WERI-Rb-1 (cell line): ENCODE measurements at regions not wholly inside any gene's neighbourhood (a gene's known extent, or its start where the extent isn't known, plus 50 kb on each side); places are given as distances from the start of the nearest gene placed in this dataset.

Source experiments
- DNase-seq: peaks from one replicate; pipeline ENCODE4 v3.0.0-alpha.2; 2020
- H3K27ac ChIP-seq: fragments of 250-450 bp; sonication (Bioruptor Pico); 2 replicates; pipeline ENCODE4 v1.5.1; 2020; ENCODE audit warnings: mild to moderate bottlenecking, moderate library complexity
- H3K27me3 ChIP-seq: fragments of 250-450 bp; sonication (Bioruptor Pico); 2 replicates; pipeline ENCODE4 v1.5.1; 2021; ENCODE audit warnings: mild to moderate bottlenecking, low read depth, moderate library complexity; ENCODE audit not compliant: insufficient read depth, severe bottlenecking
- H3K36me3 ChIP-seq: fragments of 250-450 bp; sonication (Bioruptor Pico); 2 replicates; pipeline ENCODE4 v1.5.1; 2020; ENCODE audit warnings: mild to moderate bottlenecking, moderate library complexity
- H3K4me3 ChIP-seq: 2 replicates; pipeline ENCODE4 v1.5.1; 2011; ENCODE audit warnings: low read depth, mild to moderate bottlenecking, control low read depth, low read length
- H3K9me3 ChIP-seq: fragments of 250-450 bp; sonication (Bioruptor Pico); 2 replicates; pipeline ENCODE4 v1.5.1; 2021; ENCODE audit warnings: mild to moderate bottlenecking, moderate library complexity; ENCODE audit not compliant: severe bottlenecking
- CTCF ChIP-seq: IDR thresholded peaks from 2 replicates; pipeline ENCODE4 v1.5.1; 2011; ENCODE audit warnings: low read depth, mild to moderate bottlenecking, control low read depth, inconsistent platforms, low read length

GRCh38 chr20:6855104-6855503, 87.6 kb downstream of the BMP2 start:
- Histone ChIP-seq H3K36me3 (no peaks in the 10 kb centered on the region), H3K9me3 (no peaks in the 10 kb centered on the region), H3K4me3 (no peak overlapping the region), H3K27me3 (peaks cover 2% of the 10 kb centered on the region), H3K27ac (no peak overlapping the region)
- DNase-seq: peak; percentile 9
- TF ChIP-seq CTCF: no peak

GRCh38 chr20:6855796-6856195, 88.3 kb downstream of the BMP2 start:
- Histone ChIP-seq H3K9me3 (no peaks in the 10 kb centered on the region), H3K4me3 (no peak overlapping the region), H3K27me3 (peaks cover 2% of the 10 kb centered on the region), H3K36me3 (no peaks in the 10 kb centered on the region), H3K27ac (no peak overlapping the region)
- TF ChIP-seq CTCF: no peak
- no peak for DNase-seq

- no peak overlapping the region for H3K4me3 ChIP-seq
- no peak for DNase-seq
- peaks cover 2% of the 10 kb centered on the region for H3K27me3 ChIP-seq
- no peak overlapping the region for H3K27ac ChIP-seq
- H3K36me3 ChIP-seq: no peaks in the 10 kb centered on the region
- no peaks in the 10 kb centered on the region for H3K9me3 ChIP-seq
- TF ChIP-seq CTCF: no peak
Observed at GRCh38 chr20:6857927-6858326, 90.4 kb downstream of the BMP2 start.

- TF ChIP-seq CTCF: no peak
- Histone ChIP-seq H3K27me3 (peaks cover 5% of the 10 kb centered on the region), H3K27ac (no peak overlapping the region), H3K36me3 (no peaks in the 10 kb centered on the region), H3K9me3 (no peaks in the 10 kb centered on the region), H3K4me3 (no peak overlapping the region)
- DNase-seq: no peak
Observed at GRCh38 chr20:6863355-6863754, 95.9 kb downstream of the BMP2 start.

GRCh38 chr20:6863798-6864201, 96.3 kb downstream of the BMP2 start:
- no peaks in the 10 kb centered on the region for H3K9me3 ChIP-seq
- no peak overlapping the region for H3K27ac ChIP-seq
- no peak for DNase-seq
- no peaks in the 10 kb centered on the region for H3K36me3 ChIP-seq
- TF ChIP-seq CTCF: no peak
- H3K4me3 ChIP-seq: no peak overlapping the region
- H3K27me3 ChIP-seq: peaks cover 4% of the 10 kb centered on the region

GRCh38 chr20:6864740-6865139, 97.3 kb downstream of the BMP2 start:
- Histone ChIP-seq H3K36me3 (no peaks in the 10 kb centered on the region), H3K27ac (no peak overlapping the region), H3K27me3 (peaks cover 3% of the 10 kb centered on the region), H3K9me3 (no peaks in the 10 kb centered on the region), H3K4me3 (no peak overlapping the region)
- no peak for DNase-seq
- no peak for TF ChIP-seq CTCF
